DOHH2 (cell line): ENCODE measurements at regions not wholly inside any gene's neighbourhood (a gene's known extent, or its start where the extent isn't known, plus 50 kb on each side); places are given as distances from the start of the nearest gene placed in this dataset.

ENCODE experiments used
- H3F3A ChIP-seq: fragments of 200-600 bp; sonication (generic), shearing (Covaris generic); 2 replicates; pipeline ENCODE4 v1.6.0; 2016; ENCODE audit warnings: antibody characterized with exemption, mild to moderate bottlenecking; ENCODE audit not compliant: control insufficient read depth, insufficient read depth
- H3K27ac ChIP-seq: fragments of 200-600 bp; sonication (generic); 2 replicates; pipeline ENCODE4 v1.5.1; 2014; ENCODE audit warnings: low read depth, mild to moderate bottlenecking, low read length, moderate library complexity
- H3K27me3 ChIP-seq: fragments of 200-600 bp; sonication (generic); 2 replicates; pipeline ENCODE4 v1.6.1; 2014; ENCODE audit warnings: mild to moderate bottlenecking, low read length, mixed read lengths; ENCODE audit not compliant: control insufficient read depth
- H3K36me3 ChIP-seq: fragments of 200-600 bp; sonication (generic); 2 replicates; pipeline ENCODE4 v1.6.1; 2014; ENCODE audit warnings: mild to moderate bottlenecking, low read length, moderate library complexity, mixed read lengths; ENCODE audit not compliant: control insufficient read depth
- H3K4me1 ChIP-seq: fragments of 200-600 bp; sonication (generic); 2 replicates; pipeline ENCODE4 v1.6.1; 2014; ENCODE audit warnings: mild to moderate bottlenecking, low read length, mixed read lengths; ENCODE audit not compliant: control insufficient read depth
- H3K4me2 ChIP-seq: fragments of 200-600 bp; sonication (generic); 2 replicates; pipeline ENCODE4 v1.6.0; 2014; ENCODE audit warnings: mild to moderate bottlenecking, low read length, moderate library complexity
- H3K4me3 ChIP-seq: fragments of 200-600 bp; sonication (generic); 2 replicates; pipeline ENCODE4 v1.5.1; 2014; ENCODE audit warnings: mild to moderate bottlenecking, low read length, mixed read lengths
- H3K79me2 ChIP-seq: fragments of 200-600 bp; sonication (generic); 2 replicates; pipeline ENCODE4 v1.6.1; 2014; ENCODE audit warnings: mild to moderate bottlenecking, low read length, mixed read lengths; ENCODE audit not compliant: control insufficient read depth
- H3K9me2 ChIP-seq: fragments of 200-600 bp; sonication (generic); replicated peaks from 2 replicates; pipeline ENCODE4 v1.6.1; 2014; ENCODE audit warnings: mild to moderate bottlenecking, low read length, mixed read lengths; ENCODE audit not compliant: control insufficient read depth
- H3K9me3 ChIP-seq: fragments of 200-600 bp; sonication (generic); 2 replicates; pipeline ENCODE4 v1.6.1; 2014; ENCODE audit warnings: antibody characterized with exemption, low read length, mixed read lengths; ENCODE audit not compliant: control insufficient read depth, insufficient read depth
- H4K20me1 ChIP-seq: fragments of 200-600 bp; sonication (generic); 2 replicates; pipeline ENCODE4 v1.6.0; 2014; ENCODE audit warnings: low read depth, mild to moderate bottlenecking, antibody characterized with exemption, low read length, moderate library complexity; ENCODE audit not compliant: control insufficient read depth, insufficient read depth
- CTCF ChIP-seq: fragments of 200-600 bp; sonication (generic); IDR thresholded peaks from one replicate; pipeline ENCODE4 v1.5.1; 2014; ENCODE audit warnings: antibody characterized with exemption, mild to moderate bottlenecking, low read depth, low read length; ENCODE audit not compliant: poor library complexity, severe bottlenecking
- EZH2phosphoT487 ChIP-seq: fragments of 200-600 bp; sonication (generic); IDR thresholded peaks from 2 replicates; pipeline ENCODE4 v1.6.1; 2017; ENCODE audit warnings: borderline replicate concordance, mild to moderate bottlenecking, antibody characterized with exemption, low read length, moderate library complexity, mixed read lengths

GRCh38 chr1:55559842-55560241 lies 344.7 kb upstream of the USP24 start:
- H3K9me2 ChIP-seq: no peaks in the 10 kb centered on the region
- H3K9me3 ChIP-seq: no peaks in the 10 kb centered on the region
- no peak overlapping the region for H3K27ac ChIP-seq
- no peaks in the 10 kb centered on the region for H3K36me3 ChIP-seq
- no peaks in the 10 kb centered on the region for H3K79me2 ChIP-seq
- H3K4me3 ChIP-seq: no peak overlapping the region
- H3K4me2 ChIP-seq: no peak overlapping the region
- no peaks in the 10 kb centered on the region for H3F3A ChIP-seq
- H3K27me3 ChIP-seq: no peaks in the 10 kb centered on the region
- TF ChIP-seq CTCF (no peak), EZH2phosphoT487 (no peak)
- no peaks in the 10 kb centered on the region for H4K20me1 ChIP-seq
- no peaks in the 10 kb centered on the region for H3K4me1 ChIP-seq

- no peak overlapping the region for H3K27ac ChIP-seq
Measured at GRCh38 chr1:55559161-55559611, 344.0 kb upstream of the USP24 start.

GRCh38 chr1:55558515-55558914 lies 343.4 kb upstream of the USP24 start:
- no peak overlapping the region for H3K27ac ChIP-seq
- no peaks in the 10 kb centered on the region for H3K27me3 ChIP-seq
- H3K79me2 ChIP-seq: no peaks in the 10 kb centered on the region
- H3K4me2 ChIP-seq: no peak overlapping the region
- H3F3A ChIP-seq: no peaks in the 10 kb centered on the region
- H4K20me1 ChIP-seq: no peaks in the 10 kb centered on the region
- no peaks in the 10 kb centered on the region for H3K9me3 ChIP-seq
- H3K4me1 ChIP-seq: no peaks in the 10 kb centered on the region
- H3K36me3 ChIP-seq: no peaks in the 10 kb centered on the region
- TF ChIP-seq EZH2phosphoT487: no peak
- no peak for TF ChIP-seq CTCF
- H3K4me3 ChIP-seq: no peak overlapping the region
- H3K9me2 ChIP-seq: no peaks in the 10 kb centered on the region

More at GRCh38 chr1:55559161-55559611, 344.0 kb upstream of the USP24 start:
- no peak overlapping the region for H3K4me3 ChIP-seq
- H3K4me1 ChIP-seq: no peaks in the 10 kb centered on the region
- H3K9me2 ChIP-seq: no peaks in the 10 kb centered on the region
- H3K27me3 ChIP-seq: no peaks in the 10 kb centered on the region
- no peaks in the 10 kb centered on the region for H3K36me3 ChIP-seq
- TF ChIP-seq EZH2phosphoT487 (no peak), CTCF (no peak)
- H3F3A ChIP-seq: no peaks in the 10 kb centered on the region
- H4K20me1 ChIP-seq: no peaks in the 10 kb centered on the region
- no peaks in the 10 kb centered on the region for H3K79me2 ChIP-seq
- no peak overlapping the region for H3K4me2 ChIP-seq
- H3K9me3 ChIP-seq: no peaks in the 10 kb centered on the region
